Activated CD8-positive, alpha-beta T cell treated with anti-CD3 and anti-CD28 coated beads for 36 hours (primary cell): ENCODE measurements at regions not wholly inside any gene's neighbourhood (a gene's known extent, or its start where the extent isn't known, plus 50 kb on each side); places are given as distances from the start of the nearest gene placed in this dataset.

Experiments
- ATAC-seq: fragments of 200-7000 bp; cut with Tn5 transposase; one replicate; pipeline ENCODE4 v1.10.0; 2021; ENCODE audit warnings: mild to moderate bottlenecking, moderate library complexity
- CTCF ChIA-PET: fragments of 350-600 bp; sonication (Branson Sonifier 250); formaldehyde crosslinking; loops from one replicate; lab custom pipeline; 2021; ENCODE audit warnings: antibody characterized with exemption; lab: Charles Lee
- POLR2A ChIA-PET: fragments of 350-600 bp; sonication (Branson Sonifier 250); formaldehyde crosslinking; loops from one replicate; lab custom pipeline; 2021; ENCODE audit warnings: antibody characterized with exemption; lab: Charles Lee
- DNase-seq: peaks from one replicate; pipeline ENCODE4 v3.0.0-alpha.2; 2020
- H3K27ac Mint-ChIP-seq: one replicate; pipeline ENCODE4 v1.8.0; 2021; ENCODE audit warnings: mild to moderate bottlenecking, mixed read lengths
- H3K27me3 Mint-ChIP-seq: one replicate; pipeline ENCODE4 v1.8.0; 2021; ENCODE audit warnings: mixed read lengths
- H3K36me3 Mint-ChIP-seq: one replicate; pipeline ENCODE4 v1.8.0; 2021; ENCODE audit warnings: low read depth, mixed read lengths
- H3K4me1 Mint-ChIP-seq: one replicate; pipeline ENCODE4 v1.8.0; 2021; ENCODE audit warnings: low read depth, mixed read lengths
- H3K4me3 Mint-ChIP-seq: one replicate; pipeline ENCODE4 v1.8.0; 2021; ENCODE audit warnings: mild to moderate bottlenecking, moderate library complexity, mixed read lengths
- H3K9me3 Mint-ChIP-seq: one replicate; pipeline ENCODE4 v1.8.0; 2021; ENCODE audit warnings: mixed read lengths
- intact Hi-C: fragments of 100-400 bp; cut with micrococcal nuclease; formaldehyde crosslinking; loops from one replicate; pipeline ENCODE4 v1.10.0; 2022
- TF ChIP-seq, protein P1 (sequence below): fragments of 200-600 bp; IDR thresholded peaks from one replicate; pipeline ENCODE4 v1.8.0; 2022; ENCODE audit warnings: antibody characterized with exemption, mild to moderate bottlenecking

DNA sequence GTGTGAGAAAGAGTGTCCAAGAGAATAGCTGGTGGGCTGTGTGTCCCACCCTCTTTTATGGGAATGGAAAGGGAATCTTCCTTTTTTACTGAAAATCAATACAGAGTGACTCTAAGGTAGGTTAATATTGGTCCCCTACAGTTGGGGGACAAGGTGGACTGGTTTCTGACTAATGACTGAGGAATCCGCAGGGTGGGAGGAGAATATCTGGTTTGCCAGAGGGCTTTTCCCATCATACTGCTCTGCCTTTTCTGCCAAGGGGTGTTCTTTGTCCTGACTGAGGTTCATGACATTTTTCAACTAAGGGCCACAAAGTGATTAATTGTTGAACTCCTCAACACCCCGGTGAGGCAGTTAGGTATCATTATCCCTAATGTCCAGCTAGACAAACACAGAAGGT, 261.6 kb downstream of the SPATA18 start:
- intact Hi-C loops: no loop called here
- no peak for ATAC-seq
- Mint-ChIP-seq H3K36me3 (no peaks in the 10 kb centered on the region), H3K27me3 (peaks cover 5% of the 10 kb centered on the region), H3K9me3 (peaks cover 2% of the 10 kb centered on the region), H3K4me1 (no peaks in the 10 kb centered on the region), H3K4me3 (no peak overlapping the region), H3K27ac (no peak overlapping the region)
- POLR2A ChIA-PET: no interaction called here
- TF ChIP-seq, protein P1, sequence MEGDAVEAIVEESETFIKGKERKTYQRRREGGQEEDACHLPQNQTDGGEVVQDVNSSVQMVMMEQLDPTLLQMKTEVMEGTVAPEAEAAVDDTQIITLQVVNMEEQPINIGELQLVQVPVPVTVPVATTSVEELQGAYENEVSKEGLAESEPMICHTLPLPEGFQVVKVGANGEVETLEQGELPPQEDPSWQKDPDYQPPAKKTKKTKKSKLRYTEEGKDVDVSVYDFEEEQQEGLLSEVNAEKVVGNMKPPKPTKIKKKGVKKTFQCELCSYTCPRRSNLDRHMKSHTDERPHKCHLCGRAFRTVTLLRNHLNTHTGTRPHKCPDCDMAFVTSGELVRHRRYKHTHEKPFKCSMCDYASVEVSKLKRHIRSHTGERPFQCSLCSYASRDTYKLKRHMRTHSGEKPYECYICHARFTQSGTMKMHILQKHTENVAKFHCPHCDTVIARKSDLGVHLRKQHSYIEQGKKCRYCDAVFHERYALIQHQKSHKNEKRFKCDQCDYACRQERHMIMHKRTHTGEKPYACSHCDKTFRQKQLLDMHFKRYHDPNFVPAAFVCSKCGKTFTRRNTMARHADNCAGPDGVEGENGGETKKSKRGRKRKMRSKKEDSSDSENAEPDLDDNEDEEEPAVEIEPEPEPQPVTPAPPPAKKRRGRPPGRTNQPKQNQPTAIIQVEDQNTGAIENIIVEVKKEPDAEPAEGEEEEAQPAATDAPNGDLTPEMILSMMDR: no peak
- no peak for DNase-seq
- CTCF ChIA-PET: no interaction called here

DNA sequence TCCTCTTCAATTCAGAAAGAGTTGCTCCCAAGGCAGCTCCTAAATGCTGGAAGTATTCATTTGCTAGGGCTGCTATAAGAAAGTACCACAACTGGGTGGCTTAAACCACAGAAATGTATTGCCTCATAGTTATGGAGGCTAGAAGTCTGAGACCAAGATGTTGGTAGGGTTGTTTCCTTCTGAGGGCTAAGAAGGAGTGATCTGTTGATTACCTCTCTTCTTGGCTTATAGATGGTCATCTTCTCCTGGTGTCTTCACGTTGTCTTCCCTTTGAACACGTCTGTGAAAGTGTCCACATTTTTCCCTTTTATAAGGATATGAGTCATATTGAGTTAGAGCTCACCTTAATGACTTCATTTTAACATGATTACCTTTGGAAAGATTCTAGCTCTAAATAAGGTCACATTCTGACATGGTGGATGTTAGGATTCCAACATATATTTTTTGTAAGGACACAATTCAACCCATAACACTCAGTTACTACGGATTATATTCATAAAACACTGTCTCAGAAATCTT, 266.3 kb downstream of the SPATA18 start:
- Mint-ChIP-seq H3K27me3 (no peaks in the 10 kb centered on the region), H3K4me3 (no peak overlapping the region), H3K27ac (no peak overlapping the region), H3K4me1 (no peaks in the 10 kb centered on the region), H3K36me3 (no peaks in the 10 kb centered on the region), H3K9me3 (peaks cover 2% of the 10 kb centered on the region)
- no peak for ATAC-seq
- DNase-seq: no peak
- ChIA-PET POLR2A (no interaction called here), CTCF (no interaction called here)
- intact Hi-C loops: no loop called here
- TF ChIP-seq, protein P1: no peak

DNA sequence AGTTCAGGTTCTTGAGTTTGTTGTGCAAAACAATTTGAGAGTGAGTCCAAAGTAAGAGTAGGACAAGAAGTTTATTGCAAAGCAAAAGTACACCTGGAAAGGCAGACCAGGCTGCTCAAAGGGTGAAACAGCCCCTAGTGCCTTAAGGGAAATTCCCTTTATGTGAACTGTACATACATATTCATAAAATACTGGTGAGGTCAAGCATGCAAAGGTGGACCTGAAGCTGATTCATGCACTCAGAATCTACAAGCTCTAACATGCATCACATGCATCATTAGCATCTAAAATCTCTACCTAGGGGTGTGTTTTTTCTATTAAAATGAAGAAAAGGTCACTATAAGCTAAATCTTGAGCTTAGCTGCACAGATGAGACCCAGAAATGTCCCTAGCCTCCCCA, 266.9 kb downstream of the SPATA18 start:
- intact Hi-C loops: no loop called here
- TF ChIP-seq, protein P1: no peak
- CTCF ChIA-PET: no interaction called here
- Mint-ChIP-seq H3K27ac (no peak overlapping the region), H3K9me3 (peaks cover 2% of the 10 kb centered on the region), H3K4me3 (no peak overlapping the region), H3K36me3 (no peaks in the 10 kb centered on the region), H3K4me1 (no peaks in the 10 kb centered on the region), H3K27me3 (no peaks in the 10 kb centered on the region)
- POLR2A ChIA-PET: no interaction called here
- DNase-seq: no peak
- ATAC-seq: no peak

DNA sequence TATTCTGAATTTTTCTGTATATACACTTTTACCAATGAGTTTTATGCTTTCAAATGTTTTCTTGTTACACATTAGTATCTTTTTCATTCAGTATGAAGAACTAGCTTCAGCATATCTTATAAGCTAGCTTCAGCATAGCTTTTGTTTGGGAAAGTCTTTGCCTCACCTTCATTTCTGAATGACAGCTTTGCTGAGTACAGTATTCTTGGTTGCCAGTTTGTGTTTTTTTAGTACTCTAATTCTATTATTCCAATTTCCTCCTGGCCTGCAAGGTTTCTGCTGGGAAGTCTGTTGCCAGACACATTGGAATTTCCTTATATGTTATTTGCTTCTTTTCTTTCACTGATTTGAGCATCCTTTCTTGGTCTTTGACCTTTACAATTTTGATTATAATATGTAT, 278.8 kb downstream of the SPATA18 start:
- DNase-seq (no peak), ATAC-seq (no peak)
- no peaks in the 10 kb centered on the region for H3K4me1 Mint-ChIP-seq
- intact Hi-C loops: no loop called here
- H3K4me3 Mint-ChIP-seq: no peak overlapping the region
- ChIA-PET POLR2A (no interaction called here), CTCF (no interaction called here)
- no peak overlapping the region for H3K27ac Mint-ChIP-seq
- H3K27me3 Mint-ChIP-seq: no peaks in the 10 kb centered on the region
- H3K36me3 Mint-ChIP-seq: no peaks in the 10 kb centered on the region
- TF ChIP-seq, protein P1: no peak
- peaks cover 21% of the 10 kb centered on the region for H3K9me3 Mint-ChIP-seq

DNA sequence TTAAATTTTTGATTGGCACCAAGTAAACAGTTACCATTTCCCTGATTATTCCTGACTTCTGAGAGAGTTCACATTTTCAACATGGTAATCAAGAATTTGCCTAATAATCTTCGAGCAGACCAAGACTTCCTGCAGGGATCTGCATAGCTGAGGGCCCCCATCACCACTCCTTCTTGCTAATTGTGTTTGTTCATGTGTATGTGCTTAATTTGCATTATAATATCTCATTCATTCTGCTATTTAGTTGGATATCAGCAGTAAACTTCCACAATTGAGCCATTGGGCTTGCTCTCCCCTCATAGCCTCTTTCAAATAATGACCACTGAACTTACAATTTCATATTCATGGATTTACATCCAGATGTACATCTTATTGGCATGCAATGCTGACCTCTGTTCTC, 292.5 kb downstream of the SPATA18 start:
- H3K4me3 Mint-ChIP-seq: no peak overlapping the region
- POLR2A ChIA-PET: no interaction called here
- H3K4me1 Mint-ChIP-seq: no peaks in the 10 kb centered on the region
- TF ChIP-seq, protein P1: no peak
- no peaks in the 10 kb centered on the region for H3K9me3 Mint-ChIP-seq
- H3K36me3 Mint-ChIP-seq: no peaks in the 10 kb centered on the region
- no peak for DNase-seq
- H3K27ac Mint-ChIP-seq: no peak overlapping the region
- ATAC-seq: no peak
- CTCF ChIA-PET: no interaction called here
- intact Hi-C loops: no loop called here
- no peaks in the 10 kb centered on the region for H3K27me3 Mint-ChIP-seq
